DND-41 (cell line): ENCODE measurements at regions not wholly inside any gene's neighbourhood (a gene's known extent, or its start where the extent isn't known, plus 50 kb on each side); places are given as distances from the start of the nearest gene placed in this dataset.

Source experiments
- ATAC-seq: fragments of 200-7000 bp; cut with Tn5 transposase; 3 replicates; pipeline ENCODE4 v1.9.1; 2021; ENCODE audit warnings: low read depth; ENCODE audit not compliant: insufficient read depth
- DNase-seq: peaks from one replicate; pipeline ENCODE4 v3.0.0-alpha.2; 2020
- H2AFZ ChIP-seq: 2 replicates; pipeline ENCODE4 v1.6.0; 2012; ENCODE audit warnings: low read depth, low read length
- H3K27ac ChIP-seq: 2 replicates; pipeline ENCODE4 v1.5.1; 2012; ENCODE audit warnings: low read length, inconsistent platforms
- H3K27me3 ChIP-seq: fragments of 200-600 bp; sonication (generic); 2 replicates; pipeline ENCODE4 v1.6.0; 2012; ENCODE audit warnings: low read length, mild to moderate bottlenecking, inconsistent platforms; ENCODE audit not compliant: insufficient read depth, poor library complexity
- H3K36me3 ChIP-seq: 2 replicates; pipeline ENCODE4 v1.5.1; 2012; ENCODE audit warnings: low read length, inconsistent platforms; ENCODE audit not compliant: insufficient read depth
- H3K4me1 ChIP-seq: 2 replicates; pipeline ENCODE4 v1.5.1; 2012; ENCODE audit warnings: mild to moderate bottlenecking, low read length; ENCODE audit not compliant: insufficient read depth
- H3K4me2 ChIP-seq: 2 replicates; pipeline ENCODE4 v1.6.0; 2012; ENCODE audit warnings: mild to moderate bottlenecking, moderate library complexity, low read length, inconsistent platforms; ENCODE audit not compliant: insufficient read depth
- H3K4me3 ChIP-seq, 2 experiments: fragments of 200-600 bp in 1 of 2; shearing (Covaris generic) in 1 of 2; 2 replicates each; pipeline ENCODE4 v1.5.1; 2012 to 2016; ENCODE audit warnings: inconsistent platforms in 2 of 2, low read length in 2 of 2, mild to moderate bottlenecking in 2 of 2, low read depth in 1 of 2, moderate library complexity in 1 of 2
- H3K79me2 ChIP-seq: 2 replicates; pipeline ENCODE4 v1.6.0; 2012; ENCODE audit warnings: low read length, inconsistent platforms; ENCODE audit not compliant: insufficient read depth
- H3K9ac ChIP-seq: 2 replicates; pipeline ENCODE4 v1.6.0; 2012; ENCODE audit warnings: low read depth, mild to moderate bottlenecking, inconsistent platforms, low read length, moderate library complexity
- H3K9me3 ChIP-seq: 2 replicates; pipeline ENCODE4 v1.5.1; 2012; ENCODE audit warnings: low read length, moderate library complexity, mild to moderate bottlenecking, inconsistent platforms; ENCODE audit not compliant: insufficient read depth, severe bottlenecking
- H4K20me1 ChIP-seq: 2 replicates; pipeline ENCODE4 v1.6.0; 2012; ENCODE audit warnings: low read length; ENCODE audit not compliant: insufficient read depth
- CTCF ChIP-seq: IDR thresholded peaks from 2 replicates; pipeline ENCODE4 v1.5.1; 2012; ENCODE audit warnings: borderline replicate concordance, low read length, moderate library complexity, mild to moderate bottlenecking; ENCODE audit not compliant: poor library complexity, severe bottlenecking; ENCODE audit errors: extremely low read depth
- EZH2 ChIP-seq: IDR thresholded peaks from 3 replicates; pipeline ENCODE4 v1.6.1; 2012; ENCODE audit warnings: borderline replicate concordance, low read depth, mild to moderate bottlenecking, moderate library complexity, low read length, inconsistent platforms; ENCODE audit not compliant: severe bottlenecking

DNA sequence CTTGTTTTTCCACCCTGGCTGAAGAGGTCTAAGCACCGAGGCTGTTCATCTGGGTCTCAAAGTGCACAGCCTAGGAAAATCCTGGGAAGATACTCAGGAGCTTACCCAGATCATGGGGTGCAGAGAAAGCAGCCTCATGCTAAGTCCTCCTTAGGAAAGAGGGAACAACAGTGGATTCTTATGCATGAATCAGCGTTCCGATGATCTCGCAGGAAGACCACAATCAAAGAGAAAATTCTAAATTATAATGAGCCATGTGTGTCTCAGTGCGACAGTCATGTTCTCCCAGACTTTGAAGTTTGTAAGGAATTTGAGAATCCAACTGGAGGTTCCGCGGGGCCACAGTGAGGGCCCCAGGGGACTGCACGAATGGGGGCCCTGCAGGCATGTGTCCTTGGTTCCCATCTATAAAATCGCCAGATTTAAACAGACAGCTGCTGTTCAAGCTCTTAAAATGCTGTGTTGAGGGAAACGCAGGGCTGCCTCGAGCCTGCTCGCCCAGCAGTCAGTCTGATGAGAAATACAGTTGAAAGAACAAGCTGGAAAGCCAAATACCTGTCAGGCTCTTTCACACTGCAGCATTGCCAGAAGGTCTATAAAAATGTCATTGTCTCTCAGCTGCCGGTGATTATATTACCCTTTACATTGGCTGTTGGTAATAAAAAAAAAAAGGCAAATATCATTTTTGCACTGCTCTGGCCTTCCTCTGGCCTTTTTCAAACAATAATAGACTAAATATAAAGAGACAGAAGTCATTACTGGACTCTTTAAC lies 152.1 kb downstream of the PMP22 start:
- Histone ChIP-seq H3K79me2 (no peaks in the 10 kb centered on the region), H3K27ac (no peak overlapping the region), H3K9me3 (peaks cover 9% of the 10 kb centered on the region), H3K4me3 (no peak overlapping the region), H3K27me3 (no peaks in the 10 kb centered on the region), H2AFZ (no peak overlapping the region), H3K4me1 (peaks cover 8% of the 10 kb centered on the region), H3K36me3 (no peaks in the 10 kb centered on the region), H3K4me2 (no peak overlapping the region), H4K20me1 (no peaks in the 10 kb centered on the region), H3K9ac (no peak overlapping the region)
- DNase-seq (no peak), ATAC-seq (no peak)
- TF ChIP-seq EZH2 (no peak), CTCF (no peak)

- TF ChIP-seq CTCF (no peak), EZH2 (no peak)
- Histone ChIP-seq H3K9me3 (no peaks in the 10 kb centered on the region), H3K4me3 (no peak overlapping the region), H3K27ac (no peak overlapping the region), H3K9ac (no peak overlapping the region), H3K4me2 (no peak overlapping the region), H3K36me3 (no peaks in the 10 kb centered on the region), H2AFZ (no peak overlapping the region), H3K4me1 (peaks cover 8% of the 10 kb centered on the region), H4K20me1 (no peaks in the 10 kb centered on the region), H3K79me2 (no peaks in the 10 kb centered on the region), H3K27me3 (no peaks in the 10 kb centered on the region)
- ATAC-seq (no peak), DNase-seq (no peak)
Observed at GRCh38 chr17:15109608-15110007, 155.5 kb downstream of the PMP22 start.

GRCh38 chr17:15108992-15109391 lies 156.1 kb downstream of the PMP22 start:
- Histone ChIP-seq H3K4me3 (no peak overlapping the region), H3K36me3 (no peaks in the 10 kb centered on the region), H3K4me2 (no peak overlapping the region), H2AFZ (no peak overlapping the region), H4K20me1 (no peaks in the 10 kb centered on the region), H3K9me3 (no peaks in the 10 kb centered on the region), H3K27me3 (no peaks in the 10 kb centered on the region), H3K4me1 (peaks cover 8% of the 10 kb centered on the region), H3K27ac (no peak overlapping the region), H3K79me2 (no peaks in the 10 kb centered on the region), H3K9ac (no peak overlapping the region)
- DNase-seq (no peak), ATAC-seq (no peak)
- TF ChIP-seq CTCF: no peak
- no peak for TF ChIP-seq EZH2

DNA sequence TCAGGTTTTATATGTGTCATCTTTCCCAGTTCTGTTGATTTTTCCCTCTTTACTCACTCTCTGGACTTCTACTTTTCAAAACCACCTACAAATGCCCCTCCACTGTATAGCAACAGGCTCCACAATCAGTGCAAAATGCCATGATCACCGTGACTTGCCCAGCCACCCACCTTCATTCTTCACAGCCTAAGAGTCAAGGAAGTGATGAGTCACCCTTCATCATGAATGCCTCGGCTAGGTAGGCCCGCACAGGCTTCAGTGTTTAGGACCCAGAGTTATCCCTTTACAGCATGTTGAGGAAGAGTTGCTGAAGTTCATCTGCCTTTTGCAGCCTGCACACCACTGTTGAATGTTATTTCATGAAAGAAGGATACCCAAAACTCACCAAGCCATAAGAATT lies 158.6 kb downstream of the PMP22 start:
- Histone ChIP-seq H3K4me2 (no peak overlapping the region), H3K27me3 (no peaks in the 10 kb centered on the region), H3K9ac (no peak overlapping the region), H3K4me1 (peaks cover 8% of the 10 kb centered on the region), H3K27ac (no peak overlapping the region), H2AFZ (no peak overlapping the region), H3K79me2 (no peaks in the 10 kb centered on the region), H3K9me3 (no peaks in the 10 kb centered on the region), H3K36me3 (no peaks in the 10 kb centered on the region), H3K4me3 (no peak overlapping the region), H4K20me1 (no peaks in the 10 kb centered on the region)
- no peak for DNase-seq
- TF ChIP-seq EZH2 (no peak), CTCF (no peak)
- ATAC-seq: no peak
